ENCODE measurements at regions not wholly inside any gene's neighbourhood (a gene's known extent, or its start where the extent isn't known, plus 50 kb on each side); places are given as distances from the start of the nearest gene placed in this dataset.

DNA sequence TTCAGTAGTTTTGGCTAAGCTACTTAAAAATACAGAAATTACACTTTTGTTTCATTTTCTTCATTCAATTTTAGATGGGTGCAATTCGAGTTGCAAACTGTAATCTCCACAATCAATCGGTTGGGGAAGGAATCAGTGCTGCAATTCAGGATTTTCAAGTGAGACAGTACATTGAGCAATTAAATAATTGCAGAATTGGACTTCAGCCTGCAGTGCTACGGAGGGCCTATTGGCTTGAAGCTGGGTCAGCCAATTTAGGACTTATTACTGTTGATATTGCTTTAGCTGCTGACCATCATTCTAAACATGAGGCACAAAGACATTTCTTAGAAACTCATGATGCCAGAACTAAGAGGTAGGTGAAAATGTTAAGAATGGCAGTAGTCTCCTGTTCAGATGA lies 77.7 kb downstream of the BLTP1 start:
- H2BK15ac ChIP-seq (ENCODE audit: low read length) = no peak overlapping the region
- H2AFZ ChIP-seq (ENCODE audit: low read length) = no peak overlapping the region
- no peak overlapping the region for H4K91ac ChIP-seq (ENCODE audit: low read depth, low read length, poor library complexity)
- H3K79me1 ChIP-seq (ENCODE audit: low read depth, low read length) = no peaks in the 10 kb centered on the region
- no peak overlapping the region for H2AK5ac ChIP-seq (ENCODE audit: low read depth, low read length)
- no peak overlapping the region for H2BK120ac ChIP-seq (ENCODE audit: low read depth, low read length)
- no peak overlapping the region for H2BK12ac ChIP-seq (ENCODE audit: low read length)
- no peak overlapping the region for H3K18ac ChIP-seq (ENCODE audit: low read length)
- no peak overlapping the region for H3K14ac ChIP-seq (ENCODE audit: low read length)
- H3K36me3 ChIP-seq (replicated peaks in 1 of 2; ENCODE audit: control insufficient read depth in 2 of 2, insufficient read depth in 2 of 2, low read length in 2 of 2) = peaks cover 1 to 40% of the 10 kb centered on the region in 2 donors
- no peaks in the 10 kb centered on the region for H3K4me1 ChIP-seq (ENCODE audit: control insufficient read depth in 2 of 2, insufficient read depth in 1 of 2, low read depth in 1 of 2, low read length in 2 of 2)
- no peak overlapping the region for H3K4me2 ChIP-seq (ENCODE audit: insufficient read depth, low read length, poor library complexity, severe bottlenecking)
- no peak overlapping the region for H3K9ac ChIP-seq (ENCODE audit: low read depth, low read length, poor library complexity)
- no peaks in the 10 kb centered on the region for H3K9me3 ChIP-seq (replicated peaks in 1 of 2; ENCODE audit: control insufficient read depth in 2 of 2, insufficient read depth in 1 of 2, low read depth in 1 of 2, low read length in 2 of 2)
- H2BK5ac ChIP-seq (ENCODE audit: low read length) = no peak overlapping the region
- H3K23ac ChIP-seq (ENCODE audit: low read depth, low read length, poor library complexity) = no peak overlapping the region
- no peak for DNase-seq (ENCODE audit: low spot score)
- H3K27me3 ChIP-seq (ENCODE audit: control insufficient read depth in 3 of 3, insufficient read depth in 3 of 3, low read depth in 1 of 3, low read length in 3 of 3) = no peaks in the 10 kb centered on the region
- no CpG with 5 or more reads among the region's 3 CpGs for WGBS, 2 donors (ENCODE audit: extremely low coverage in 2 of 2, insufficient read length in 2 of 2, insufficient replicate concordance in 1 of 2)
- no peak overlapping the region for H3K4me3 ChIP-seq (ENCODE audit: low read length in 2 of 2)
- no peak overlapping the region for H4K8ac ChIP-seq (ENCODE audit: low read depth, low read length)
- no peak overlapping the region for H3K27ac ChIP-seq (replicated peaks; ENCODE audit: low read length)
- no peak overlapping the region for H3K4ac ChIP-seq (ENCODE audit: low read length)

DNA sequence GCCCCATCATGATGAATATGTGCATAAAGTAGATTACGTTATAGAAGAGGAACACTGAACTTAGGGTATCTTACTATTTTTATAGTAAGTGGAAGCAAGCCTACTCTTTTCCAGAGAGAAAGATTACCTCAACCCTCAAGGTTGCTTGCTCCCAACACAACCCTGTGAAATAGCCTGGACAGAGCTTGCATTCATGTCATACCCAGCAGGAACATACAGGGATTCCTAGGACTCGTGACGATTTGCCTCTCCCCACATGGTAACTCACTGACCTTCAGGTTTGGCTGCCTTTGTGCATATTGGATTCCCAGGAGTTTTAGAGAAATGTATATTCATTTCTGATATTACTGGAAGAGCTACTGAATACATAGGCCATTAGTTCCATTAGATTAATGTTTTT lies 80.5 kb downstream of the BLTP1 start:
- H3K14ac ChIP-seq (ENCODE audit: low read length) = no peak overlapping the region
- no peak overlapping the region for H3K4me2 ChIP-seq (ENCODE audit: insufficient read depth, low read length, poor library complexity, severe bottlenecking)
- no peak overlapping the region for H3K18ac ChIP-seq (ENCODE audit: low read length)
- no peak overlapping the region for H2AK5ac ChIP-seq (ENCODE audit: low read depth, low read length)
- H2BK12ac ChIP-seq (ENCODE audit: low read length) = no peak overlapping the region
- peaks cover 0 to 37% of the 10 kb centered on the region in 2 donors for H3K36me3 ChIP-seq (replicated peaks in 1 of 2; ENCODE audit: control insufficient read depth in 2 of 2, insufficient read depth in 2 of 2, low read length in 2 of 2)
- H3K9ac ChIP-seq (ENCODE audit: low read depth, low read length, poor library complexity) = no peak overlapping the region
- no peak overlapping the region for H3K4ac ChIP-seq (ENCODE audit: low read length)
- H3K9me3 ChIP-seq (replicated peaks in 1 of 2; ENCODE audit: control insufficient read depth in 2 of 2, insufficient read depth in 1 of 2, low read depth in 1 of 2, low read length in 2 of 2) = no peaks in the 10 kb centered on the region
- no peak overlapping the region for H2BK120ac ChIP-seq (ENCODE audit: low read depth, low read length)
- no peak overlapping the region for H2AFZ ChIP-seq (ENCODE audit: low read length)
- no peak overlapping the region for H4K8ac ChIP-seq (ENCODE audit: low read depth, low read length)
- H2BK5ac ChIP-seq (ENCODE audit: low read length) = no peak overlapping the region
- no peak for DNase-seq (ENCODE audit: low spot score)
- no peaks in the 10 kb centered on the region for H3K79me1 ChIP-seq (ENCODE audit: low read depth, low read length)
- no peak overlapping the region for H2BK15ac ChIP-seq (ENCODE audit: low read length)
- WGBS, 2 donors (ENCODE audit: extremely low coverage in 2 of 2, insufficient read length in 2 of 2, insufficient replicate concordance in 1 of 2) = no CpG with 5 or more reads among the region's 3 CpGs
- no peak overlapping the region for H4K91ac ChIP-seq (ENCODE audit: low read depth, low read length, poor library complexity)
- H3K27me3 ChIP-seq (ENCODE audit: control insufficient read depth in 3 of 3, insufficient read depth in 3 of 3, low read depth in 1 of 3, low read length in 3 of 3) = no peaks in the 10 kb centered on the region
- no peaks in the 10 kb centered on the region for H3K4me1 ChIP-seq (ENCODE audit: control insufficient read depth in 2 of 2, insufficient read depth in 1 of 2, low read depth in 1 of 2, low read length in 2 of 2)
- H3K27ac ChIP-seq (replicated peaks; ENCODE audit: low read length) = no peak overlapping the region
- no peak overlapping the region for H3K23ac ChIP-seq (ENCODE audit: low read depth, low read length, poor library complexity)
- H3K4me3 ChIP-seq (ENCODE audit: low read length in 2 of 2) = no peak overlapping the region

DNA sequence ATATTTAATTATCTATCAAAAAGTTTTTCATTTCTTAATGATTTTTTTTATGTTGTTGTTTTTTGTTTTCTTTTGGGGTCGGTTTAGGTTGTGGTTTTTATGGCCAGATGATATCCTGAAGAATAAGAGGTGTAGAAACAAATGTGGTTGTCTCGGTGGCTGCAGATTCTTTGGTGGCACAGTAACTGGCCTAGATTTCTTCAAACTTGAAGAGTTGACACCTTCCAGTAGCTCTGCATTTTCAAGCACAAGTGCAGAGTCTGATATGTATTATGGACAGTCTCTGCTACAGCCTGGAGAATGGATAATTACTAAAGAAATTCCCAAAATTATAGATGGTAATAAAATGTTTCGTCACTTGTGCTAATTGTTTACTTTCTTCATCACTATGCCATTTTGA lies 82.6 kb downstream of the BLTP1 start:
- Histone ChIP-seq H3K4ac (ENCODE audit: low read length) (no peak overlapping the region), H3K9me3 (replicated peaks in 1 of 2; ENCODE audit: control insufficient read depth in 2 of 2, insufficient read depth in 1 of 2, low read depth in 1 of 2, low read length in 2 of 2) (no peaks in the 10 kb centered on the region), H2AFZ (ENCODE audit: low read length) (no peak overlapping the region), H3K27ac (replicated peaks; ENCODE audit: low read length) (no peak overlapping the region), H2BK12ac (ENCODE audit: low read length) (no peak overlapping the region), H3K18ac (ENCODE audit: low read length) (no peak overlapping the region), H3K9ac (ENCODE audit: low read depth, low read length, poor library complexity) (no peak overlapping the region), H2BK5ac (ENCODE audit: low read length) (no peak overlapping the region), H2BK120ac (ENCODE audit: low read depth, low read length) (no peak overlapping the region), H3K14ac (ENCODE audit: low read length) (no peak overlapping the region), H3K4me3 (ENCODE audit: low read length in 2 of 2) (no peak overlapping the region), H2AK5ac (ENCODE audit: low read depth, low read length) (no peak overlapping the region), H3K4me2 (ENCODE audit: insufficient read depth, low read length, poor library complexity, severe bottlenecking) (no peak overlapping the region), H3K79me1 (ENCODE audit: low read depth, low read length) (no peaks in the 10 kb centered on the region), H3K36me3 (replicated peaks in 1 of 2; ENCODE audit: control insufficient read depth in 2 of 2, insufficient read depth in 2 of 2, low read length in 2 of 2) (peaks cover 0 to 52% of the 10 kb centered on the region in 2 donors), H3K23ac (ENCODE audit: low read depth, low read length, poor library complexity) (no peak overlapping the region), H3K27me3 (ENCODE audit: control insufficient read depth in 3 of 3, insufficient read depth in 3 of 3, low read depth in 1 of 3, low read length in 3 of 3) (no peaks in the 10 kb centered on the region), H4K8ac (ENCODE audit: low read depth, low read length) (no peak overlapping the region), H2BK15ac (ENCODE audit: low read length) (no peak overlapping the region), H4K91ac (ENCODE audit: low read depth, low read length, poor library complexity) (no peak overlapping the region), H3K4me1 (ENCODE audit: control insufficient read depth in 2 of 2, insufficient read depth in 1 of 2, low read depth in 1 of 2, low read length in 2 of 2) (no peaks in the 10 kb centered on the region)
- DNase-seq (ENCODE audit: low spot score) = no peak
- no CpG with 5 or more reads among the region's 3 CpGs for WGBS, 2 donors (ENCODE audit: extremely low coverage in 2 of 2, insufficient read length in 2 of 2, insufficient replicate concordance in 1 of 2)

DNA sequence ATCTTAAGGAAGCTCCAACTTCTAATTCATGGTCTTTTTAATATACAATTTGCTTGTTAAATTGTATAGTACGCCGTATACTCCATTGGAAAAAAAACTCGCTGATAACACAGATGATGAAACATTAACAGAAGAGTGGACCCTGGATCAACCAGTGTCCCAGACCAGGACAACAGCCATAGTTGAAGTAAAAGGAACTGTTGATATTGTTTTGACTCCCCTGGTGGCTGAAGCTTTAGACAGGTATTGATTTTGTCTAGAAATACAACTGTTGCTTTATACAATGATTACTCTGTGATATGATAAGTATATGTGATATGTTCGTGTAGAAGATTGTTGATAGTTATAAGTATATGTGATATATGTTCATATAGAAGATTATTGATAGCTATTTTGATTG lies 91.7 kb downstream of the BLTP1 start:
- H3K79me1 ChIP-seq (ENCODE audit: low read depth, low read length) = no peaks in the 10 kb centered on the region
- H4K8ac ChIP-seq (ENCODE audit: low read depth, low read length) = no peak overlapping the region
- no peak overlapping the region for H3K4ac ChIP-seq (ENCODE audit: low read length)
- no peaks in the 10 kb centered on the region for H3K9me3 ChIP-seq (replicated peaks in 1 of 2; ENCODE audit: control insufficient read depth in 2 of 2, insufficient read depth in 1 of 2, low read depth in 1 of 2, low read length in 2 of 2)
- H3K14ac ChIP-seq (ENCODE audit: low read length) = no peak overlapping the region
- 100% methylated on average over 1 of the region's 4 CpGs for WGBS, 2 donors (ENCODE audit: extremely low coverage in 2 of 2, insufficient read length in 2 of 2, insufficient replicate concordance in 1 of 2)
- H3K4me3 ChIP-seq (ENCODE audit: low read length in 2 of 2) = no peak overlapping the region
- H2BK120ac ChIP-seq (ENCODE audit: low read depth, low read length) = no peak overlapping the region
- H3K36me3 ChIP-seq (replicated peaks in 1 of 2; ENCODE audit: control insufficient read depth in 2 of 2, insufficient read depth in 2 of 2, low read length in 2 of 2) = peaks cover 3 to 62% of the 10 kb centered on the region in 2 donors
- H2BK12ac ChIP-seq (ENCODE audit: low read length) = no peak overlapping the region
- no peak overlapping the region for H3K9ac ChIP-seq (ENCODE audit: low read depth, low read length, poor library complexity)
- no peak overlapping the region for H3K23ac ChIP-seq (ENCODE audit: low read depth, low read length, poor library complexity)
- H3K4me1 ChIP-seq (ENCODE audit: control insufficient read depth in 2 of 2, insufficient read depth in 1 of 2, low read depth in 1 of 2, low read length in 2 of 2) = no peaks in the 10 kb centered on the region
- H4K91ac ChIP-seq (ENCODE audit: low read depth, low read length, poor library complexity) = no peak overlapping the region
- no peak overlapping the region for H2AK5ac ChIP-seq (ENCODE audit: low read depth, low read length)
- H3K27me3 ChIP-seq (ENCODE audit: control insufficient read depth in 3 of 3, insufficient read depth in 3 of 3, low read depth in 1 of 3, low read length in 3 of 3) = no peaks in the 10 kb centered on the region
- H2BK15ac ChIP-seq (ENCODE audit: low read length) = no peak overlapping the region
- no peak overlapping the region for H3K4me2 ChIP-seq (ENCODE audit: insufficient read depth, low read length, poor library complexity, severe bottlenecking)
- H3K18ac ChIP-seq (ENCODE audit: low read length) = no peak overlapping the region
- H2AFZ ChIP-seq (ENCODE audit: low read length) = no peak overlapping the region
- no peak for DNase-seq (ENCODE audit: low spot score)
- H2BK5ac ChIP-seq (ENCODE audit: low read length) = no peak overlapping the region
- H3K27ac ChIP-seq (replicated peaks; ENCODE audit: low read length) = no peak overlapping the region

Measured in neuronal stem cell (in vitro differentiated cells).